B cell (primary cell): ENCODE measurements at regions not wholly inside any gene's neighbourhood (a gene's known extent, or its start where the extent isn't known, plus 50 kb on each side); places are given as distances from the start of the nearest gene placed in this dataset.

Source experiments
- ATAC-seq: fragments of 200-7000 bp; cut with Tn5 transposase; one replicate; pipeline ENCODE4 v1.10.0; 2021; ENCODE audit warnings: low read depth, mild to moderate bottlenecking, moderate number of reproducible peaks, moderate library complexity
- CTCF ChIA-PET: fragments of 350-600 bp; sonication (Branson Sonifier 250); formaldehyde crosslinking; loops from one replicate; lab custom pipeline; 2021; ENCODE audit warnings: antibody characterized with exemption, inconsistent platforms; lab: Charles Lee
- POLR2A ChIA-PET: fragments of 350-600 bp; sonication (Branson Sonifier 250); formaldehyde crosslinking; loops from one replicate; lab custom pipeline; 2021; ENCODE audit warnings: antibody characterized with exemption; lab: Charles Lee
- DNase-seq: peaks from one replicate; pipeline ENCODE4 v3.0.0; 2013
- H2AFZ ChIP-seq: 2 replicates; pipeline ENCODE4 v1.6.1; 2012; ENCODE audit warnings: mild to moderate bottlenecking, low read depth, low read length; ENCODE audit not compliant: insufficient read depth, poor library complexity, severe bottlenecking
- H3K27ac ChIP-seq, 2 donors: 1 replicate in 1 of 2; 2 replicates in 1 of 2; pipeline ENCODE4 v1.5.1; 2012 to 2013; ENCODE audit warnings: low read length in 2 of 2, mild to moderate bottlenecking in 2 of 2, moderate library complexity in 1 of 2
- H3K27me3 ChIP-seq, 4 experiments: fragments of 200-600 bp in 1 of 4; sonication (generic) in 1 of 4; replicated peaks in 1 of 4; 1 replicate in 2 of 4; 2 replicates in 2 of 4; pipeline versions ENCODE4 v1.6.1 to v1.7.0; 2013 to 2016; ENCODE audit warnings: low read length in 3 of 4, mild to moderate bottlenecking in 2 of 4, mixed read lengths in 1 of 4, moderate library complexity in 1 of 4; ENCODE audit not compliant: insufficient read depth in 4 of 4, control insufficient read depth in 3 of 4; ENCODE audit errors: control extremely low read depth in 1 of 4
- H3K36me3 ChIP-seq, 2 experiments: replicated peaks in 1 of 2; 1 replicate in 1 of 2; 2 replicates in 1 of 2; pipeline versions ENCODE4 v1.6.1 to v1.7.1; 2013; ENCODE audit warnings: low read length in 1 of 2; ENCODE audit not compliant: insufficient read depth in 2 of 2, control insufficient read depth in 1 of 2; ENCODE audit errors: control extremely low read depth in 1 of 2, extremely low read depth in 1 of 2
- H3K4me1 ChIP-seq, 2 donors: fragments of 200-600 bp in 1 of 2; sonication (generic) in 1 of 2; 1 replicate in 1 of 2; 2 replicates in 1 of 2; pipeline versions ENCODE4 v1.5.1 to v1.6.1; 2013 to 2017; ENCODE audit warnings: low read length in 2 of 2; ENCODE audit not compliant: control insufficient read depth in 2 of 2, insufficient read depth in 2 of 2
- H3K4me2 ChIP-seq: replicated peaks from 2 replicates; pipeline ENCODE3; 2012; ENCODE audit warnings: mild to moderate bottlenecking, low read depth, low read length; ENCODE audit not compliant: poor library complexity, severe bottlenecking
- H3K4me3 ChIP-seq, 5 experiments: fragments of 200-600 bp in 1 of 5; sonication (generic) in 1 of 5; 1 replicate in 3 of 5; 2 replicates in 2 of 5; pipeline versions ENCODE4 v1.5.1 to v1.7.0; 2011 to 2016; ENCODE audit warnings: low read length in 4 of 5, mild to moderate bottlenecking in 4 of 5, low read depth in 2 of 5, control low read depth in 1 of 5, moderate library complexity in 1 of 5; ENCODE audit not compliant: insufficient read depth in 1 of 5; ENCODE audit errors: control extremely low read depth in 1 of 5, extremely low read depth in 1 of 5
- H3K79me2 ChIP-seq: fragments of 200-600 bp; sonication (generic); one replicate; pipeline ENCODE4 v1.6.0; 2016; ENCODE audit warnings: low read length; ENCODE audit not compliant: control insufficient read depth, insufficient read depth
- H3K9ac ChIP-seq: fragments of 200-600 bp; sonication (generic); 2 replicates; pipeline ENCODE4 v1.6.1; 2017; ENCODE audit warnings: mild to moderate bottlenecking, low read length, moderate library complexity
- H3K9me3 ChIP-seq, 3 donors: one replicate each; pipeline versions ENCODE4 v1.6.1 to v1.7.1; 2013; ENCODE audit warnings: low read length in 2 of 3; ENCODE audit not compliant: control insufficient read depth in 2 of 3, insufficient read depth in 1 of 3; ENCODE audit errors: control extremely low read depth in 1 of 3
- H4K20me1 ChIP-seq: 2 replicates; pipeline ENCODE4 v1.6.0; 2012; ENCODE audit warnings: mild to moderate bottlenecking, low read length; ENCODE audit not compliant: insufficient read depth, control insufficient read depth, poor library complexity, severe bottlenecking
- H3K27ac Mint-ChIP-seq: one replicate; pipeline ENCODE4 v1.8.0; 2021; ENCODE audit warnings: mixed read lengths
- H3K27me3 Mint-ChIP-seq: one replicate; pipeline ENCODE4 v1.8.0; 2021; ENCODE audit warnings: mixed read lengths
- H3K4me1 Mint-ChIP-seq: one replicate; pipeline ENCODE4 v1.8.0; 2021; ENCODE audit warnings: mixed read lengths
- H3K4me3 Mint-ChIP-seq: one replicate; pipeline ENCODE4 v1.8.0; 2021; ENCODE audit warnings: mixed read lengths
- H3K9me3 Mint-ChIP-seq: one replicate; pipeline ENCODE4 v1.8.0; 2022; ENCODE audit warnings: mixed read lengths; ENCODE audit not compliant: insufficient read depth
- CTCF ChIP-seq: fragments of 200-600 bp; IDR thresholded peaks from one replicate; pipeline ENCODE4 v1.8.0; 2022; ENCODE audit warnings: antibody characterized with exemption, mild to moderate bottlenecking
- EZH2 ChIP-seq: IDR thresholded peaks from 2 replicates; pipeline ENCODE4 v1.6.1; 2012; ENCODE audit warnings: borderline replicate concordance, low read depth, mild to moderate bottlenecking, moderate library complexity, low read length; ENCODE audit not compliant: insufficient read depth, poor library complexity, severe bottlenecking
- WGBS: methylation state at CpG from one replicate; pipeline ENCODE4 v1.1.5; 2013; ENCODE audit warnings: missing lambda C conversion rate; ENCODE audit not compliant: insufficient coverage; 5-methylcytosine and 5-hydroxymethylcytosine counted together
- intact Hi-C: fragments of 100-400 bp; cut with micrococcal nuclease; formaldehyde crosslinking; loops from one replicate; pipeline ENCODE4 v1.10.0; 2022

DNA sequence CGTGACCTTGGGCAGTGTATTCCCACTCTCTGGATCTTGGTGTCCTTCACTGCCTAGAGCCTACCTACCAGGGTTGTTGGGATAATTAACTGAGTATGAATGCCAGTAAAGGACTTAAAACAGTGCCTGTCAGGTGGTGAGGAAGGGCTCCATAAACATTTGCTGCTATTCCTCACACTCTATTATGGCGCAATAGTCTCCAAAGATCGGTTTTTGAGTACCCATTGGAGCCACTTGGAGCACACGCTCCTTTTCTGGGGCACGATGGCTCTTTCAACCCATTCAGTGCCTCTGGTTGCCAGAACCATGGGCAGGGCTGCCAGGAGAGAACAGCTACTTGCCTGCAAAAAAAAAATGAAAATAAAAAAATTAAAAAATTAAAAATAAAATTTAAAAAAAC, 296.6 kb upstream of the PPARGC1A start:
- no peaks in the 10 kb centered on the region for H3K4me1 Mint-ChIP-seq
- H3K9ac ChIP-seq, result no peak overlapping the region
- POLR2A ChIA-PET, result no interaction called here
- no peaks in the 10 kb centered on the region for H3K27me3 Mint-ChIP-seq
- CTCF ChIA-PET, result no interaction called here
- no peaks in the 10 kb centered on the region for H3K9me3 Mint-ChIP-seq
- no peak for TF ChIP-seq CTCF
- TF ChIP-seq EZH2, result no peak
- no peaks in the 10 kb centered on the region for H3K36me3 ChIP-seq
- H3K4me3 ChIP-seq, result no peak overlapping the region
- H3K27me3 ChIP-seq, result no peaks in the 10 kb centered on the region
- intact Hi-C loops, result no loop called here
- H3K4me3 Mint-ChIP-seq, result no peak overlapping the region
- ATAC-seq (no peak), DNase-seq (no peak)
- no peak overlapping the region for H3K4me2 ChIP-seq
- H2AFZ ChIP-seq, result no peak overlapping the region
- no peaks in the 10 kb centered on the region for H3K9me3 ChIP-seq
- H3K27ac ChIP-seq, result no peak overlapping the region
- 95% methylated on average over 3 of the region's 5 CpGs for WGBS
- H4K20me1 ChIP-seq, result no peaks in the 10 kb centered on the region
- no peaks in the 10 kb centered on the region for H3K4me1 ChIP-seq
- H3K27ac Mint-ChIP-seq, result no peak overlapping the region
- H3K79me2 ChIP-seq, result no peaks in the 10 kb centered on the region

- ATAC-seq, result no peak
- TF ChIP-seq CTCF (no peak), EZH2 (no peak)
- POLR2A ChIA-PET, result no interaction called here
- H3K27me3 ChIP-seq, result no peaks in the 10 kb centered on the region
- no peaks in the 10 kb centered on the region for H3K79me2 ChIP-seq
- no peak overlapping the region for H3K27ac ChIP-seq
- no peak overlapping the region for H3K4me3 Mint-ChIP-seq
- H2AFZ ChIP-seq, result no peak overlapping the region
- H3K27ac Mint-ChIP-seq, result no peak overlapping the region
- H3K4me1 Mint-ChIP-seq, result no peaks in the 10 kb centered on the region
- no peaks in the 10 kb centered on the region for H3K4me1 ChIP-seq
- no peaks in the 10 kb centered on the region for H3K9me3 Mint-ChIP-seq
- no CpG with 5 or more reads among the region's 2 CpGs for WGBS
- DNase-seq, result no peak
- no peak overlapping the region for H3K4me3 ChIP-seq
- H3K4me2 ChIP-seq, result no peak overlapping the region
- no peak overlapping the region for H3K9ac ChIP-seq
- intact Hi-C loops, result no loop called here
- H4K20me1 ChIP-seq, result no peaks in the 10 kb centered on the region
- H3K9me3 ChIP-seq, result no peaks in the 10 kb centered on the region
- H3K27me3 Mint-ChIP-seq, result no peaks in the 10 kb centered on the region
- CTCF ChIA-PET, result no interaction called here
- no peaks in the 10 kb centered on the region for H3K36me3 ChIP-seq
These were observed 291.2 kb upstream of the PPARGC1A start for GRCh38 chr4:24181005-24181404.
